H1 (cell line): ENCODE measurements at regions not wholly inside any gene's neighbourhood (a gene's known extent, or its start where the extent isn't known, plus 50 kb on each side); places are given as distances from the start of the nearest gene placed in this dataset.

ENCODE experiments used
- CTCF ChIA-PET: fragments of 300-600 bp; sonication (Branson Sonifier 250); formaldehyde crosslinking; loops from one replicate; lab custom pipeline; 2021; ENCODE audit not compliant: partially characterized antibody; lab: Charles Lee
- POLR2A ChIA-PET: fragments of 300-600 bp; sonication (Branson Sonifier 250); formaldehyde crosslinking; loops from one replicate; lab custom pipeline; 2021; ENCODE audit warnings: inconsistent platforms; ENCODE audit not compliant: partially characterized antibody; lab: Charles Lee
- DNase-seq, 2 experiments: peaks; one replicate each; pipeline versions ENCODE4 v3.0.0 to v3.0.0-alpha.2; 2010 to 2022; ENCODE audit warnings: low spot score in 2 of 2, low read depth in 1 of 2, mixed read lengths in 1 of 2
- FAIRE-seq: peaks from 2 replicates; lab custom pipeline; 2011; peaks lifted over from hg19 to GRCh38; lab: Jason Lieb, UNC
- H2AFZ ChIP-seq: 2 replicates; pipeline ENCODE4 v1.8.1; 2012; ENCODE audit warnings: low read length, inconsistent platforms
- H2AK5ac ChIP-seq: 2 replicates; pipeline ENCODE4 v1.6.1; 2013; ENCODE audit warnings: low read depth, low read length
- H2BK120ac ChIP-seq: replicated peaks from 2 replicates; pipeline ENCODE3; 2013; ENCODE audit warnings: low read depth, low read length, inconsistent platforms
- H2BK12ac ChIP-seq: 2 replicates; pipeline ENCODE4 v1.6.1; 2013; ENCODE audit warnings: low read depth, low read length
- H2BK15ac ChIP-seq: 2 replicates; pipeline ENCODE4 v1.6.1; 2013; ENCODE audit warnings: low read length
- H2BK20ac ChIP-seq: 2 replicates; pipeline ENCODE4 v1.6.1; 2013; ENCODE audit warnings: low read length
- H2BK5ac ChIP-seq: 2 replicates; pipeline ENCODE4 v1.6.1; 2013; ENCODE audit warnings: low read depth, low read length
- H3K14ac ChIP-seq: 2 replicates; pipeline ENCODE4 v1.6.1; 2013; ENCODE audit warnings: inconsistent platforms; ENCODE audit not compliant: insufficient read length
- H3K18ac ChIP-seq: 2 replicates; pipeline ENCODE4 v1.6.1; 2013; ENCODE audit warnings: low read length; ENCODE audit errors: extremely low read depth
- H3K23ac ChIP-seq: 2 replicates; pipeline ENCODE4 v1.6.1; 2013; ENCODE audit warnings: inconsistent platforms; ENCODE audit not compliant: insufficient read length
- H3K23me2 ChIP-seq: 2 replicates; pipeline ENCODE4 v1.6.1; 2013; ENCODE audit warnings: low read depth, low read length
- H3K27ac ChIP-seq: 2 replicates; pipeline ENCODE4 v1.6.1; 2011; ENCODE audit warnings: low read depth, low read length, inconsistent platforms
- H3K27me3 ChIP-seq, 4 experiments: replicated peaks in 1 of 4; 1 replicate in 1 of 4; 2 replicates in 3 of 4; pipeline versions ENCODE4 v1.6.1 to v1.8.1; 2011 to 2013; ENCODE audit warnings: low read length in 3 of 4, mild to moderate bottlenecking in 3 of 4, inconsistent platforms in 2 of 4, mixed read lengths in 2 of 4, moderate library complexity in 1 of 4; ENCODE audit not compliant: control insufficient read depth in 3 of 4, insufficient read depth in 3 of 4; ENCODE audit errors: extremely low read depth in 1 of 4
- H3K36me3 ChIP-seq, 4 experiments: 2 replicates each; pipeline versions ENCODE4 v1.6.1 to v1.8.1; 2011 to 2013; ENCODE audit warnings: mild to moderate bottlenecking in 4 of 4, low read length in 3 of 4, moderate library complexity in 2 of 4, control low read depth in 1 of 4, inconsistent platforms in 1 of 4; ENCODE audit not compliant: insufficient read depth in 4 of 4, control insufficient read depth in 2 of 4
- H3K4ac ChIP-seq: replicated peaks from 2 replicates; pipeline ENCODE3; 2013; ENCODE audit warnings: low read length, low read depth, mixed read lengths, inconsistent platforms; ENCODE audit not compliant: insufficient read length
- H3K4me1 ChIP-seq, 4 experiments: replicated peaks in 1 of 4; 1 replicate in 1 of 4; 2 replicates in 3 of 4; pipeline versions ENCODE4 v1.6.1 to v1.8.1; 2011 to 2013; ENCODE audit warnings: low read length in 3 of 4, inconsistent platforms in 2 of 4, mixed read lengths in 1 of 4; ENCODE audit not compliant: insufficient read depth in 4 of 4, control insufficient read depth in 3 of 4
- H3K4me2 ChIP-seq, 2 experiments: 2 replicates each; pipeline versions ENCODE4 v1.6.1 to v1.8.1; 2011 to 2013; ENCODE audit warnings: low read depth in 2 of 2, low read length in 2 of 2, control low read depth in 1 of 2, inconsistent platforms in 1 of 2, mild to moderate bottlenecking in 1 of 2; ENCODE audit not compliant: insufficient read depth in 1 of 2
- H3K4me3 ChIP-seq, 4 experiments: fragments of 200-600, 300-600 bp in 1 of 4; sonication (generic), shearing (Covaris generic), sonication (Bioruptor Twin) in 1 of 4; 2 replicates each; pipeline versions ENCODE4 v1.5.1 to v1.8.1; 2011 to 2016; ENCODE audit warnings: low read length in 4 of 4, low read depth in 3 of 4, control low read depth in 2 of 4, inconsistent platforms in 2 of 4, mild to moderate bottlenecking in 2 of 4, mixed read lengths in 1 of 4, moderate library complexity in 1 of 4; ENCODE audit not compliant: insufficient read depth in 2 of 4; ENCODE audit errors: extremely low read depth in 1 of 4
- H3K56ac ChIP-seq: replicated peaks from 2 replicates; pipeline ENCODE3; 2013; ENCODE audit warnings: low read depth, mild to moderate bottlenecking, mixed read lengths, low read length, inconsistent platforms; ENCODE audit not compliant: insufficient read length
- H3K79me1 ChIP-seq: 2 replicates; pipeline ENCODE4 v1.6.1; 2013; ENCODE audit warnings: low read depth, low read length, control low read depth
- H3K79me2 ChIP-seq, 2 experiments: 2 replicates each; pipeline versions ENCODE4 v1.6.1 to v1.8.1; 2012 to 2013; ENCODE audit warnings: low read length in 2 of 2, mild to moderate bottlenecking in 2 of 2, inconsistent platforms in 1 of 2; ENCODE audit not compliant: insufficient read depth in 2 of 2, control insufficient read depth in 1 of 2
- H3K9ac ChIP-seq, 4 experiments: replicated peaks in 1 of 4; 1 replicate in 1 of 4; 2 replicates in 3 of 4; pipeline versions ENCODE4 v1.6.1 to v1.8.1; 2011 to 2013; ENCODE audit warnings: low read depth in 3 of 4, low read length in 3 of 4, control low read depth in 2 of 4, mild to moderate bottlenecking in 2 of 4, moderate library complexity in 2 of 4, inconsistent platforms in 1 of 4; ENCODE audit errors: extremely low read depth in 1 of 4
- H3K9me3 ChIP-seq, 2 experiments: 2 replicates each; pipeline versions ENCODE4 v1.6.1 to v1.8.1; 2012 to 2013; ENCODE audit warnings: mild to moderate bottlenecking in 2 of 2, moderate library complexity in 2 of 2, control low read depth in 1 of 2, inconsistent platforms in 1 of 2, low read depth in 1 of 2, low read length in 1 of 2, mixed read lengths in 1 of 2; ENCODE audit not compliant: insufficient read depth in 2 of 2
- H4K20me1 ChIP-seq, 2 experiments: replicated peaks in 1 of 2; 2 replicates each; pipeline versions ENCODE3 to v1.8.1; 2011 to 2013; ENCODE audit warnings: inconsistent platforms in 2 of 2, low read length in 2 of 2, mild to moderate bottlenecking in 1 of 2; ENCODE audit not compliant: insufficient read depth in 2 of 2, control insufficient read depth in 1 of 2
- H4K5ac ChIP-seq: 2 replicates; pipeline ENCODE4 v1.6.1; 2013; ENCODE audit warnings: low read length, low read depth, mixed read lengths, inconsistent platforms; ENCODE audit not compliant: insufficient read length
- H4K8ac ChIP-seq: 2 replicates; pipeline ENCODE4 v1.8.0; 2013; ENCODE audit warnings: mild to moderate bottlenecking, moderate library complexity, low read length, inconsistent platforms; ENCODE audit not compliant: insufficient read depth; ENCODE audit errors: extremely low read depth
- H4K91ac ChIP-seq: replicated peaks from 2 replicates; pipeline ENCODE3; 2013; ENCODE audit warnings: low read length, mixed read lengths, inconsistent platforms; ENCODE audit not compliant: insufficient read length
- ASH2L ChIP-seq: fragments of 200-600, 300-600 bp; sonication (generic); IDR thresholded peaks from one replicate; pipeline ENCODE4 v1.7.1; 2017; ENCODE audit warnings: low read length
- BACH1 ChIP-seq: IDR thresholded peaks from 2 replicates; pipeline ENCODE4 v1.6.1; 2012; ENCODE audit warnings: low read length, improper control_type of control experiment
- BCL11A ChIP-seq, 2 experiments: IDR thresholded peaks; one replicate each; pipeline ENCODE4 v1.6.1; 2011; ENCODE audit warnings: low read depth in 2 of 2, low read length in 2 of 2, mild to moderate bottlenecking in 2 of 2
- CHD1 ChIP-seq: IDR thresholded peaks from 2 replicates; pipeline ENCODE4 v1.6.1; 2012; ENCODE audit warnings: low read depth, low read length, improper control_type of control experiment
- KDM1A ChIP-seq: fragments of 200-600, 300-600 bp; sonication (generic); IDR thresholded peaks from 2 replicates; pipeline ENCODE4 v1.7.1; 2016; ENCODE audit warnings: mild to moderate bottlenecking, low read length, borderline replicate concordance
- MAFK ChIP-seq: IDR thresholded peaks from 2 replicates; pipeline ENCODE4 v1.6.1; 2012; ENCODE audit warnings: low read depth, mild to moderate bottlenecking, improper control_type of control experiment, low read length
- SIN3A ChIP-seq, 2 experiments: IDR thresholded peaks in 1 of 2; conservative IDR thresholded peaks in 1 of 2; 2 replicates each; pipeline ENCODE4 v1.6.1; 2011 to 2012; ENCODE audit warnings: low read length in 2 of 2, improper control_type of control experiment in 1 of 2, low read depth in 1 of 2, mild to moderate bottlenecking in 1 of 2
- TAF1 ChIP-seq: IDR thresholded peaks from 2 replicates; pipeline ENCODE4 v1.6.1; 2011; ENCODE audit warnings: mild to moderate bottlenecking, low read depth, low read length
- TAF7 ChIP-seq: optimal IDR thresholded peaks from 2 replicates; pipeline ENCODE3; 2011; ENCODE audit warnings: low read depth, mild to moderate bottlenecking, inconsistent platforms, low read length, moderate library complexity, borderline replicate concordance
- WGBS, 2 experiments: shearing (Covaris generic) in 1 of 2; methylation state at CpG; one replicate each; pipeline versions ENCODE4 v1.1.6 to v1.1.7; 2013 to 2015; ENCODE audit warnings: low lambda C conversion rate in 2 of 2, mixed read lengths in 2 of 2, inconsistent platforms in 1 of 2, low coverage in 1 of 2, missing lambda C conversion rate in 1 of 2; ENCODE audit not compliant: insufficient replicate concordance in 2 of 2, insufficient coverage in 1 of 2, insufficient read length in 1 of 2; ENCODE audit errors: extremely low coverage in 1 of 2, missing lambda C conversion rate in 1 of 2; 5-methylcytosine and 5-hydroxymethylcytosine counted together
- TF ChIP-seq, protein P1 (sequence below): IDR thresholded peaks from 2 replicates; pipeline ENCODE4 v1.6.1; 2012; ENCODE audit warnings: low read length, inconsistent platforms

GRCh38 chr4:28913466-28913865 lies 1806.7 kb upstream of the PCDH7 start:
- CTCF ChIA-PET: interaction anchor here (1.0 kb wide), 1 partner anchor 32 kb away, joined by 3 read pairs; no protein-coding TSS in a partner anchor
- Histone ChIP-seq H3K36me3 (no peaks in the 10 kb centered on the region), H3K4me1 (no peaks in the 10 kb centered on the region), H3K9ac (no peak overlapping the region), H3K23ac (no peak overlapping the region), H3K79me1 (no peaks in the 10 kb centered on the region), H3K4ac (no peak overlapping the region), H2BK12ac (no peak overlapping the region), H3K23me2 (no peaks in the 10 kb centered on the region), H3K9me3 (no peaks in the 10 kb centered on the region), H2AK5ac (no peak overlapping the region), H2BK5ac (no peak overlapping the region), H3K14ac (no peak overlapping the region), H3K18ac (no peak overlapping the region), H4K20me1 (no peaks in the 10 kb centered on the region), H3K56ac (no peak overlapping the region), H4K5ac (no peak overlapping the region), H2AFZ (no peak overlapping the region), H3K27ac (no peak overlapping the region), H4K91ac (no peak overlapping the region), H3K4me3 (no peak overlapping the region), H3K79me2 (no peaks in the 10 kb centered on the region), H4K8ac (no peak overlapping the region), H2BK20ac (no peak overlapping the region), H2BK120ac (no peak overlapping the region), H3K27me3 (peaks cover 0 to 1% (median 0%) of the 10 kb centered on the region in 4 experiments; a peak in 1 of 7 replicates), H3K4me2 (no peak overlapping the region), H2BK15ac (no peak overlapping the region)
- 90% methylated on average over 1 of the region's 1 CpG; no CpG with 5 or more reads in 1 of the 2 experiments for WGBS, 2 experiments
- no peak for TF ChIP-seq TAF1
- TF ChIP-seq MAFK: no peak
- TF ChIP-seq CHD1: no peak
- no peak for TF ChIP-seq BACH1
- no peak for TF ChIP-seq ASH2L
- TF ChIP-seq TAF7: no peak
- TF ChIP-seq SIN3A (conservative IDR thresholded peaks at IDR 0.05 in 1 of 2, IDR thresholded peaks at IDR 0.05 in 1 of 2; ENCODE audit: low read depth in 1 of 2, low read length in 2 of 2): no peak
- TF ChIP-seq, protein P1, sequence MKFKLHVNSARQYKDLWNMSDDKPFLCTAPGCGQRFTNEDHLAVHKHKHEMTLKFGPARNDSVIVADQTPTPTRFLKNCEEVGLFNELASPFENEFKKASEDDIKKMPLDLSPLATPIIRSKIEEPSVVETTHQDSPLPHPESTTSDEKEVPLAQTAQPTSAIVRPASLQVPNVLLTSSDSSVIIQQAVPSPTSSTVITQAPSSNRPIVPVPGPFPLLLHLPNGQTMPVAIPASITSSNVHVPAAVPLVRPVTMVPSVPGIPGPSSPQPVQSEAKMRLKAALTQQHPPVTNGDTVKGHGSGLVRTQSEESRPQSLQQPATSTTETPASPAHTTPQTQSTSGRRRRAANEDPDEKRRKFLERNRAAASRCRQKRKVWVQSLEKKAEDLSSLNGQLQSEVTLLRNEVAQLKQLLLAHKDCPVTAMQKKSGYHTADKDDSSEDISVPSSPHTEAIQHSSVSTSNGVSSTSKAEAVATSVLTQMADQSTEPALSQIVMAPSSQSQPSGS: no peak
- TF ChIP-seq KDM1A: no peak
- no peak for TF ChIP-seq BCL11A (IDR thresholded peaks at IDR 0.05; ENCODE audit: low read depth in 2 of 2, low read length in 2 of 2)
- no peak for FAIRE-seq
- no peak for DNase-seq
- POLR2A ChIA-PET: no interaction called here
